Activated naive CD8-positive, alpha-beta T cell treated with anti-CD3 and anti-CD28 coated beads, Interleukin-2, amount 10 ng/mL, durations not matched to agents 7 days and 5 days (primary cell): ENCODE measurements at regions not wholly inside any gene's neighbourhood (a gene's known extent, or its start where the extent isn't known, plus 50 kb on each side); places are given as distances from the start of the nearest gene placed in this dataset.

Experiments used
- ATAC-seq: fragments of 150-1000 bp; cut with Tn5 transposase; one replicate; pipeline ENCODE4 v1.10.0; 2021; ENCODE audit warnings: low read depth, moderate library complexity
- POLR2A ChIA-PET: fragments of 350-600 bp; sonication (Branson Sonifier 250); formaldehyde crosslinking; loops from one replicate; lab custom pipeline; 2021; ENCODE audit warnings: antibody characterized with exemption; lab: Charles Lee
- DNase-seq: peaks from one replicate; pipeline ENCODE4 v3.0.0; 2021
- H3K27ac Mint-ChIP-seq: one replicate; pipeline ENCODE4 v1.8.0; 2022; ENCODE audit warnings: mild to moderate bottlenecking, mixed read lengths
- H3K27me3 Mint-ChIP-seq: one replicate; pipeline ENCODE4 v1.8.0; 2022; ENCODE audit warnings: mild to moderate bottlenecking, moderate library complexity, mixed read lengths
- H3K36me3 Mint-ChIP-seq: one replicate; pipeline ENCODE4 v1.8.0; 2021; ENCODE audit warnings: mild to moderate bottlenecking, mixed read lengths
- H3K4me1 Mint-ChIP-seq: one replicate; pipeline ENCODE4 v1.8.0; 2021; ENCODE audit warnings: mixed read lengths
- H3K4me3 Mint-ChIP-seq: one replicate; pipeline ENCODE4 v1.8.0; 2022; ENCODE audit warnings: mild to moderate bottlenecking, moderate library complexity, mixed read lengths
- H3K9me3 Mint-ChIP-seq: one replicate; pipeline ENCODE4 v1.8.0; 2021; ENCODE audit warnings: mixed read lengths

- POLR2A ChIA-PET: no interaction called here
- Mint-ChIP-seq H3K4me3 (no peak overlapping the region), H3K4me1 (no peaks in the 10 kb centered on the region), H3K9me3 (peaks cover 1% of the 10 kb centered on the region), H3K36me3 (no peaks in the 10 kb centered on the region), H3K27ac (no peak overlapping the region), H3K27me3 (no peaks in the 10 kb centered on the region)
- DNase-seq (no peak), ATAC-seq (no peak)
Observed at GRCh38 chr21:20301395-20301794, 696.8 kb upstream of the NCAM2 start.

GRCh38 chr21:20302084-20302483 is 696.1 kb upstream of the NCAM2 start:
- DNase-seq (no peak), ATAC-seq (no peak)
- POLR2A ChIA-PET: no interaction called here
- H3K27me3 Mint-ChIP-seq: no peaks in the 10 kb centered on the region
- H3K9me3 Mint-ChIP-seq: peaks cover 1% of the 10 kb centered on the region
- H3K27ac Mint-ChIP-seq: no peak overlapping the region
- H3K4me1 Mint-ChIP-seq: no peaks in the 10 kb centered on the region
- no peak overlapping the region for H3K4me3 Mint-ChIP-seq
- H3K36me3 Mint-ChIP-seq: no peaks in the 10 kb centered on the region

GRCh38 chr21:20306836-20307235 is 691.4 kb upstream of the NCAM2 start:
- Mint-ChIP-seq H3K4me1 (no peaks in the 10 kb centered on the region), H3K36me3 (no peaks in the 10 kb centered on the region), H3K27me3 (no peaks in the 10 kb centered on the region), H3K27ac (no peak overlapping the region), H3K4me3 (no peak overlapping the region), H3K9me3 (no peaks in the 10 kb centered on the region)
- DNase-seq: no peak
- POLR2A ChIA-PET: no interaction called here
- ATAC-seq: no peak

- Mint-ChIP-seq H3K27ac (no peak overlapping the region), H3K4me1 (no peaks in the 10 kb centered on the region), H3K36me3 (no peaks in the 10 kb centered on the region), H3K4me3 (no peak overlapping the region), H3K9me3 (no peaks in the 10 kb centered on the region), H3K27me3 (peaks cover 1% of the 10 kb centered on the region)
- DNase-seq (no peak), ATAC-seq (no peak)
- POLR2A ChIA-PET: no interaction called here
Observed at GRCh38 chr21:20308586-20309315, 689.5 kb upstream of the NCAM2 start.

- POLR2A ChIA-PET: no interaction called here
- H3K27ac Mint-ChIP-seq: no peak overlapping the region
- H3K4me3 Mint-ChIP-seq: no peak overlapping the region
- H3K4me1 Mint-ChIP-seq: no peaks in the 10 kb centered on the region
- no peaks in the 10 kb centered on the region for H3K36me3 Mint-ChIP-seq
- no peak for ATAC-seq
- no peak for DNase-seq
- peaks cover 1% of the 10 kb centered on the region for H3K27me3 Mint-ChIP-seq
- H3K9me3 Mint-ChIP-seq: peaks cover 1% of the 10 kb centered on the region
Observed at GRCh38 chr21:20311234-20311787, 686.9 kb upstream of the NCAM2 start.

- Mint-ChIP-seq H3K4me3 (no peak overlapping the region), H3K4me1 (no peaks in the 10 kb centered on the region), H3K9me3 (peaks cover 6% of the 10 kb centered on the region), H3K36me3 (no peaks in the 10 kb centered on the region), H3K27me3 (peaks cover 1% of the 10 kb centered on the region), H3K27ac (no peak overlapping the region)
- DNase-seq: no peak
- POLR2A ChIA-PET: no interaction called here
- no peak for ATAC-seq
Observed at GRCh38 chr21:20313013-20313412, 685.2 kb upstream of the NCAM2 start.

GRCh38 chr21:20315042-20315441 is 683.2 kb upstream of the NCAM2 start:
- ATAC-seq: no peak
- no peak for DNase-seq
- Mint-ChIP-seq H3K27me3 (peaks cover 1% of the 10 kb centered on the region), H3K4me1 (no peaks in the 10 kb centered on the region), H3K27ac (no peak overlapping the region), H3K4me3 (no peak overlapping the region), H3K9me3 (peaks cover 7% of the 10 kb centered on the region), H3K36me3 (no peaks in the 10 kb centered on the region)
- POLR2A ChIA-PET: no interaction called here

GRCh38 chr21:20329636-20330035 is 668.6 kb upstream of the NCAM2 start:
- DNase-seq: no peak
- Mint-ChIP-seq H3K27me3 (no peaks in the 10 kb centered on the region), H3K4me3 (no peak overlapping the region), H3K36me3 (no peaks in the 10 kb centered on the region), H3K4me1 (no peaks in the 10 kb centered on the region), H3K9me3 (no peaks in the 10 kb centered on the region), H3K27ac (no peak overlapping the region)
- POLR2A ChIA-PET: no interaction called here
- ATAC-seq: no peak

GRCh38 chr21:20330652-20331051 is 667.6 kb upstream of the NCAM2 start:
- no peaks in the 10 kb centered on the region for H3K9me3 Mint-ChIP-seq
- no peaks in the 10 kb centered on the region for H3K4me1 Mint-ChIP-seq
- H3K36me3 Mint-ChIP-seq: no peaks in the 10 kb centered on the region
- POLR2A ChIA-PET: no interaction called here
- no peak overlapping the region for H3K4me3 Mint-ChIP-seq
- DNase-seq (no peak), ATAC-seq (no peak)
- H3K27ac Mint-ChIP-seq: no peak overlapping the region
- no peaks in the 10 kb centered on the region for H3K27me3 Mint-ChIP-seq

GRCh38 chr21:20334585-20334984 is 663.6 kb upstream of the NCAM2 start:
- Mint-ChIP-seq H3K27ac (no peak overlapping the region), H3K4me1 (no peaks in the 10 kb centered on the region), H3K9me3 (no peaks in the 10 kb centered on the region), H3K4me3 (no peak overlapping the region), H3K36me3 (no peaks in the 10 kb centered on the region), H3K27me3 (no peaks in the 10 kb centered on the region)
- DNase-seq (no peak), ATAC-seq (no peak)
- POLR2A ChIA-PET: no interaction called here

- H3K27me3 Mint-ChIP-seq: no peaks in the 10 kb centered on the region
- H3K4me1 Mint-ChIP-seq: no peaks in the 10 kb centered on the region
- H3K27ac Mint-ChIP-seq: no peak overlapping the region
- peaks cover 3% of the 10 kb centered on the region for H3K9me3 Mint-ChIP-seq
- no peaks in the 10 kb centered on the region for H3K36me3 Mint-ChIP-seq
- POLR2A ChIA-PET: no interaction called here
- no peak for ATAC-seq
- DNase-seq: no peak
- no peak overlapping the region for H3K4me3 Mint-ChIP-seq
Observed at GRCh38 chr21:20341431-20341830, 656.8 kb upstream of the NCAM2 start.

- no peaks in the 10 kb centered on the region for H3K36me3 Mint-ChIP-seq
- no peak for DNase-seq
- no peaks in the 10 kb centered on the region for H3K4me1 Mint-ChIP-seq
- H3K9me3 Mint-ChIP-seq: peaks cover 3% of the 10 kb centered on the region
- H3K27ac Mint-ChIP-seq: no peak overlapping the region
- POLR2A ChIA-PET: no interaction called here
- H3K4me3 Mint-ChIP-seq: no peak overlapping the region
- no peak for ATAC-seq
- H3K27me3 Mint-ChIP-seq: no peaks in the 10 kb centered on the region
Observed at GRCh38 chr21:20343186-20343585, 655.0 kb upstream of the NCAM2 start.

- Mint-ChIP-seq H3K27ac (no peak overlapping the region), H3K36me3 (no peaks in the 10 kb centered on the region), H3K27me3 (no peaks in the 10 kb centered on the region), H3K4me3 (no peak overlapping the region), H3K4me1 (no peaks in the 10 kb centered on the region), H3K9me3 (peaks cover 5% of the 10 kb centered on the region)
- DNase-seq: no peak
- POLR2A ChIA-PET: no interaction called here
- ATAC-seq: no peak
Observed at GRCh38 chr21:20351138-20351537, 647.1 kb upstream of the NCAM2 start.

GRCh38 chr21:20353351-20353750 is 644.9 kb upstream of the NCAM2 start:
- H3K4me3 Mint-ChIP-seq: no peak overlapping the region
- POLR2A ChIA-PET: no interaction called here

More at GRCh38 chr21:20353351-20353750, 644.9 kb upstream of the NCAM2 start:
- no peak for ATAC-seq
- Mint-ChIP-seq H3K27me3 (no peaks in the 10 kb centered on the region), H3K36me3 (no peaks in the 10 kb centered on the region), H3K27ac (no peak overlapping the region), H3K4me1 (no peaks in the 10 kb centered on the region), H3K9me3 (peaks cover 8% of the 10 kb centered on the region)
- DNase-seq: no peak
